Peyer's patch (tissue), 4 donors: ENCODE measurements at regions not wholly inside any gene's neighbourhood (a gene's known extent, or its start where the extent isn't known, plus 50 kb on each side); places are given as distances from the start of the nearest gene placed in this dataset.

ENCODE experiments used
- CTCF ChIP-seq, 6 experiments: fragments of 450-650 bp in 4 of 6; fragments of 200-600 bp in 2 of 6; sonication (generic) in 1 of 6; IDR thresholded peaks; one replicate each; pipeline ENCODE4 v1.5.1; 2017 to 2019; ENCODE audit warnings: antibody characterized with exemption in 6 of 6, mild to moderate bottlenecking in 3 of 6, moderate library complexity in 1 of 6
- POLR2A ChIP-seq, 2 donors: fragments of 450-650 bp; IDR thresholded peaks; one replicate each; pipeline ENCODE4 v1.5.1; 2017; ENCODE audit warnings: antibody characterized with exemption in 2 of 2, mild to moderate bottlenecking in 2 of 2, moderate library complexity in 2 of 2

GRCh38 chr15:36507458-36507857 lies 72.0 kb upstream of the CDIN1 start:
- TF ChIP-seq CTCF (IDR thresholded peaks at IDR 0.05) (no peak), POLR2A (IDR thresholded peaks at IDR 0.05) (no peak)
